DOHH2 (cell line): ENCODE measurements at regions not wholly inside any gene's neighbourhood (a gene's known extent, or its start where the extent isn't known, plus 50 kb on each side); places are given as distances from the start of the nearest gene placed in this dataset.

Experiments used
- CTCF ChIP-seq: fragments of 200-600 bp; sonication (generic); IDR thresholded peaks from one replicate; pipeline ENCODE4 v1.5.1; 2014; ENCODE audit warnings: antibody characterized with exemption, mild to moderate bottlenecking, low read depth, low read length; ENCODE audit not compliant: poor library complexity, severe bottlenecking
- EZH2phosphoT487 ChIP-seq: fragments of 200-600 bp; sonication (generic); IDR thresholded peaks from 2 replicates; pipeline ENCODE4 v1.6.1; 2017; ENCODE audit warnings: borderline replicate concordance, mild to moderate bottlenecking, antibody characterized with exemption, low read length, moderate library complexity, mixed read lengths

- TF ChIP-seq CTCF (no peak), EZH2phosphoT487 (no peak)
Observed at GRCh38 chr3:59429198-59429597, 379.4 kb upstream of the CFAP20DC start.
